ENCODE measurements at regions not wholly inside any gene's neighbourhood (a gene's known extent, or its start where the extent isn't known, plus 50 kb on each side); places are given as distances from the start of the nearest gene placed in this dataset.

GRCh38 chr9:95724253-95724991, 151.1 kb upstream of the ERCC6L2 start (continued):
- no peak for TF ChIP-seq NPAS2 (CRISPR knock-in tag; IDR thresholded peaks at IDR 0.05; ENCODE audit: borderline replicate concordance)
- TF ChIP-seq DNMT1 (CRISPR knock-in tag; IDR thresholded peaks at IDR 0.05) = no peak
- TF ChIP-seq ZNF569 (CRISPR knock-in tag; IDR thresholded peaks at IDR 0.05; ENCODE audit: borderline replicate concordance) = no peak
- TF ChIP-seq ZNF230 (CRISPR knock-in tag; IDR thresholded peaks at IDR 0.05) = no peak
- TF ChIP-seq ZNF501 (CRISPR knock-in tag; IDR thresholded peaks at IDR 0.05) = no peak
- TF ChIP-seq ZNF678 (CRISPR knock-in tag; IDR thresholded peaks at IDR 0.05) = no peak
- TF ChIP-seq ZNF530 (CRISPR knock-in tag; IDR thresholded peaks at IDR 0.05; ENCODE audit: low read depth) = no peak
- TF ChIP-seq CREM (IDR thresholded peaks at IDR 0.05) = peak; percentile 90
- TF ChIP-seq CREM (CRISPR knock-in tag; IDR thresholded peaks at IDR 0.05) = no peak
- no peak for TF ChIP-seq SIN3B (IDR thresholded peaks at IDR 0.05; ENCODE audit: low read length)
- TF ChIP-seq TMF1 (CRISPR knock-in tag; IDR thresholded peaks at IDR 0.05; ENCODE audit: low read depth) = no peak
- TF ChIP-seq ZSCAN21 (CRISPR knock-in tag; IDR thresholded peaks at IDR 0.05; ENCODE audit: borderline replicate concordance) = no peak
- no peak; the same call in 1 of the 2 replicates for TF ChIP-seq CEBPG (CRISPR knock-in tag; IDR thresholded peaks at IDR 0.05)
- no peak for TF ChIP-seq AGO2 (optimal IDR thresholded peaks at IDR 0.05; ENCODE audit: low read depth, low read length)
- no peak for TF ChIP-seq MXI1 (IDR thresholded peaks at IDR 0.05; ENCODE audit: borderline replicate concordance, low read depth, low read length)
- TF ChIP-seq GZF1 (CRISPR knock-in tag; IDR thresholded peaks at IDR 0.05) = no peak
- no peak for TF ChIP-seq ZNF7 (CRISPR knock-in tag; IDR thresholded peaks at IDR 0.05)
- no peak for TF ChIP-seq THAP7 (CRISPR knock-in tag; IDR thresholded peaks at IDR 0.05)
- TF ChIP-seq MTA1 (CRISPR knock-in tag; IDR thresholded peaks at IDR 0.05; ENCODE audit: borderline replicate concordance) = no peak
- no peak for TF ChIP-seq NFYC (CRISPR knock-in tag; IDR thresholded peaks at IDR 0.05)
- TF ChIP-seq STAG1 (CRISPR knock-in tag; IDR thresholded peaks at IDR 0.05) = peak; percentile 3; the same call in 1 of the 2 replicates
- TF ChIP-seq PHF21A (CRISPR knock-in tag; IDR thresholded peaks at IDR 0.05) = peak; percentile 87
- no peak for TF ChIP-seq ZNF572 (CRISPR knock-in tag; IDR thresholded peaks at IDR 0.05)
- no peak for TF ChIP-seq STAT5B (CRISPR knock-in tag; IDR thresholded peaks at IDR 0.05)
- TF ChIP-seq, protein P1, sequence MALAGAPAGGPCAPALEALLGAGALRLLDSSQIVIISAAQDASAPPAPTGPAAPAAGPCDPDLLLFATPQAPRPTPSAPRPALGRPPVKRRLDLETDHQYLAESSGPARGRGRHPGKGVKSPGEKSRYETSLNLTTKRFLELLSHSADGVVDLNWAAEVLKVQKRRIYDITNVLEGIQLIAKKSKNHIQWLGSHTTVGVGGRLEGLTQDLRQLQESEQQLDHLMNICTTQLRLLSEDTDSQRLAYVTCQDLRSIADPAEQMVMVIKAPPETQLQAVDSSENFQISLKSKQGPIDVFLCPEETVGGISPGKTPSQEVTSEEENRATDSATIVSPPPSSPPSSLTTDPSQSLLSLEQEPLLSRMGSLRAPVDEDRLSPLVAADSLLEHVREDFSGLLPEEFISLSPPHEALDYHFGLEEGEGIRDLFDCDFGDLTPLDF (CRISPR knock-in tag; IDR thresholded peaks at IDR 0.05) = no peak
- TF ChIP-seq ESRRA (CRISPR knock-in tag; IDR thresholded peaks at IDR 0.05; ENCODE audit: low read depth) = no peak
- no peak for TF ChIP-seq YY1 (IDR thresholded peaks at IDR 0.05; ENCODE audit: insufficient read depth, insufficient replicate concordance, low read depth, low read length)
- TF ChIP-seq ZNF616 (CRISPR knock-in tag; IDR thresholded peaks at IDR 0.05; ENCODE audit: low read depth) = no peak
- no peak for TF ChIP-seq ZNF224 (CRISPR knock-in tag; IDR thresholded peaks at IDR 0.05)
- TF ChIP-seq RFXANK (CRISPR knock-in tag; IDR thresholded peaks at IDR 0.05) = no peak
- TF ChIP-seq JUNB (CRISPR knock-in tag; IDR thresholded peaks at IDR 0.05; ENCODE audit: borderline replicate concordance) = peak; percentile 28; the same call in 1 of the 2 replicates
- no peak for TF ChIP-seq ZNF337 (CRISPR knock-in tag; IDR thresholded peaks at IDR 0.05; ENCODE audit: borderline replicate concordance, low read depth)
- no peak for TF ChIP-seq SP2 (CRISPR knock-in tag; IDR thresholded peaks at IDR 0.05)
- TF ChIP-seq BHLHE40 (IDR thresholded peaks at IDR 0.05; ENCODE audit: low read length) = no peak
- no peak for TF ChIP-seq HES4 (CRISPR knock-in tag; IDR thresholded peaks at IDR 0.05; ENCODE audit: borderline replicate concordance)

All from HepG2 (cell line).